ENCODE measurements at regions not wholly inside any gene's neighbourhood (a gene's known extent, or its start where the extent isn't known, plus 50 kb on each side); places are given as distances from the start of the nearest gene placed in this dataset.

- DNase-seq, result no peak
Observed at GRCh38 chr2:83596592-83597282, 862.3 kb downstream of the SUCLG1 start.

GRCh38 chr2:83595926-83596325 is 863.2 kb downstream of the SUCLG1 start:
- DNase-seq, result no peak

- DNase-seq, result no peak
Observed at GRCh38 chr2:83595121-83595690, 863.9 kb downstream of the SUCLG1 start.

- DNase-seq, result no peak
Observed at GRCh38 chr2:83594241-83595120, 864.6 kb downstream of the SUCLG1 start.

GRCh38 chr2:83587309-83587708 is 871.8 kb downstream of the SUCLG1 start:
- no peak for DNase-seq

GRCh38 chr2:83585250-83585649 is 873.8 kb downstream of the SUCLG1 start:
- DNase-seq, result no peak

- DNase-seq, result no peak
Observed at GRCh38 chr2:83584672-83585071, 874.4 kb downstream of the SUCLG1 start.

GRCh38 chr2:83582589-83582988 is 876.5 kb downstream of the SUCLG1 start:
- DNase-seq, result no peak

- DNase-seq, result no peak
Observed at GRCh38 chr2:83579507-83579906, 879.6 kb downstream of the SUCLG1 start.

GRCh38 chr2:83578405-83578804 is 880.7 kb downstream of the SUCLG1 start:
- DNase-seq, result no peak

- no peak for DNase-seq
Observed at GRCh38 chr2:83574614-83575013, 884.5 kb downstream of the SUCLG1 start.

GRCh38 chr2:83573060-83573459 is 886.0 kb downstream of the SUCLG1 start:
- no peak for DNase-seq

- DNase-seq, result no peak
Observed at GRCh38 chr2:83572400-83572799, 886.7 kb downstream of the SUCLG1 start.

- DNase-seq, result no peak
Observed at GRCh38 chr2:83567551-83567950, 891.5 kb downstream of the SUCLG1 start.

- DNase-seq, result no peak
Observed at GRCh38 chr2:83565626-83566025, 893.5 kb downstream of the SUCLG1 start.

- no peak for DNase-seq
Observed at GRCh38 chr2:83565181-83565580, 893.9 kb downstream of the SUCLG1 start.

- DNase-seq, result no peak
Observed at GRCh38 chr2:83561592-83561991, 897.5 kb downstream of the SUCLG1 start.

- no peak for DNase-seq
Observed at GRCh38 chr2:83536556-83536955, 922.5 kb downstream of the SUCLG1 start.

- no peak for DNase-seq
Observed at GRCh38 chr2:83534416-83534815, 924.7 kb downstream of the SUCLG1 start.

- no peak for DNase-seq
Observed at GRCh38 chr2:83531206-83531826, 927.8 kb downstream of the SUCLG1 start.

GRCh38 chr2:83528767-83529166 is 930.3 kb downstream of the SUCLG1 start:
- no peak for DNase-seq

GRCh38 chr2:83522891-83523493 is 936.1 kb downstream of the SUCLG1 start:
- no peak for DNase-seq

All from DMS79 treated with DMSO at 0.1 percent for 48 hours (cell line).